ENCODE measurements at regions not wholly inside any gene's neighbourhood (a gene's known extent, or its start where the extent isn't known, plus 50 kb on each side); places are given as distances from the start of the nearest gene placed in this dataset.

DNA sequence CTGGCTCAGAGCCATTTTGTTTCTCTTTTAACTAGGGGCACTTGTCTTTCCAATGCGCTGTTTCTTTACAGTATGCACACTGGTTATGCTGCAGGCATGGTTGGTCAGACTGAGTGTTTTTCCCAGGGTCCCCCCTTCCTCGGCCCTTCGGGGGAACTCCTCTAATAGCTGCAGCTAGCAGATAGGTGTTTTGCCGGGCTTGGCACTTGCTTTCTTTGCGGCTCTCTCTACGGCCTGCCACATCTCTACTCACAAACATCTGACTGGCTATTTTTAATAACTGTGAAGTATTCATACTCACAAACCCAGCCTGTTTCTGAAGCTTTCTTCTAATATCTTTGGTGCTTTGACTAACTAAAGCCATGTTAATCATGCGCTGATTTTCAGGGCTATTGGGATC, 89.4 kb downstream of the SLC25A15 start:
- H3K36me3 ChIP-seq (ENCODE audit: control insufficient read depth, low read length), result peaks cover 13% of the 10 kb centered on the region
- H3K4me3 ChIP-seq (ENCODE audit: low read length), result no peak overlapping the region
- no peaks in the 10 kb centered on the region for H3F3A ChIP-seq (ENCODE audit: control insufficient read depth, insufficient read depth)
- H3K4me1 ChIP-seq (ENCODE audit: control insufficient read depth, low read length), result no peaks in the 10 kb centered on the region
- no peak overlapping the region for H3K27ac ChIP-seq (ENCODE audit: low read depth, low read length)
- no peaks in the 10 kb centered on the region for H4K20me1 ChIP-seq (ENCODE audit: control insufficient read depth, insufficient read depth, low read depth, low read length)
- no peaks in the 10 kb centered on the region for H3K27me3 ChIP-seq (ENCODE audit: control insufficient read depth, low read length)
- H3K9me2 ChIP-seq (replicated peaks; ENCODE audit: control insufficient read depth, low read length), result no peaks in the 10 kb centered on the region
- H3K9me3 ChIP-seq (ENCODE audit: control insufficient read depth, insufficient read depth, low read length), result peaks cover 35% of the 10 kb centered on the region
- no peaks in the 10 kb centered on the region for H3K79me2 ChIP-seq (ENCODE audit: control insufficient read depth, low read length)
- TF ChIP-seq CTCF (IDR thresholded peaks at IDR 0.05; ENCODE audit: low read depth, low read length, poor library complexity, severe bottlenecking) (no peak), EZH2phosphoT487 (IDR thresholded peaks at IDR 0.05; ENCODE audit: borderline replicate concordance, low read length) (no peak)
- no peak overlapping the region for H3K4me2 ChIP-seq (ENCODE audit: low read length)
